ENCODE measurements at regions not wholly inside any gene's neighbourhood (a gene's known extent, or its start where the extent isn't known, plus 50 kb on each side); places are given as distances from the start of the nearest gene placed in this dataset.

- no peak for DNase-seq
Observed at GRCh38 chr1:37294096-37294495, 180.3 kb upstream of the ZC3H12A start.

GRCh38 chr1:37294529-37294928, 179.9 kb upstream of the ZC3H12A start:
- POLR2A ChIA-PET (ENCODE audit: partially characterized antibody), result no interaction called here
- no peak for DNase-seq

More at GRCh38 chr1:37294096-37294495, 180.3 kb upstream of the ZC3H12A start:
- Mint-ChIP-seq H3K36me3 (no peaks in the 10 kb centered on the region), H3K27me3 (peaks cover 29 to 36% of the 10 kb centered on the region in 2 donors), H3K4me1 (no peaks in the 10 kb centered on the region), H3K4me3 (no peak overlapping the region), H3K9me3 (peaks cover 0 to 3% (median 0%) of the 10 kb centered on the region in 8 donors), H3K27ac (no peak overlapping the region)
- Histone ChIP-seq H3K27ac (ENCODE audit: low read depth, low read length) (no peak overlapping the region), H3K27me3 (ENCODE audit: insufficient read depth, low read length) (no peaks in the 10 kb centered on the region), H3K4me3 (ENCODE audit: low read length in 2 of 2) (no peak overlapping the region), H3K36me3 (ENCODE audit: insufficient read depth, low read length) (no peaks in the 10 kb centered on the region), H3K9me3 (ENCODE audit: control insufficient read depth in 1 of 2, low read length in 2 of 2) (no peaks in the 10 kb centered on the region), H3K4me1 (ENCODE audit: insufficient read depth, low read length) (no peaks in the 10 kb centered on the region)
- intact Hi-C loops (cut with micrococcal nuclease), result no loop called here
- POLR2A ChIA-PET (ENCODE audit: partially characterized antibody), result no interaction called here
- CTCF ChIA-PET (ENCODE audit: partially characterized antibody), result no interaction called here

DNA sequence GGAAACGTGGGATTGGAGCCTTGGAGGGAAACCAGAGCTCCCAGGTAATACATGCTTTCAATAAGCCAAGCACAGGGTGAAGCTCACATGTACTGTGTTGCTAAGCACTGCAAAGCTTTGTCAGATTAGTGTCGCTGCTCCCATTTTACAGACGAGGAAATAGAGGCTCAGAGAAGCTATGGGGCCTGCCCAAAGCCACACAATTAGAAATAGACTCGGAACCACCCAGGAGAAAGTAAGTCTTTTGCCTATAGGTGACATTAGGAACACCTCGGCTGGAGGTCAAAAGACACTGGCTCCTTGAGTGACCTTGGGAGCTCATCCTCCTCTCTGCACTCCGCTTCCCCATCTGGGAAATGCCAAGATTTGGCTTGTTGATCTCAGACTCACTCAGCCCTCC, 175.6 kb upstream of the ZC3H12A start:
- no peaks in the 10 kb centered on the region for H3K4me1 Mint-ChIP-seq
- Histone ChIP-seq H3K36me3 (ENCODE audit: insufficient read depth, low read length) (no peaks in the 10 kb centered on the region), H3K9me3 (ENCODE audit: control insufficient read depth in 1 of 2, low read length in 2 of 2) (no peaks in the 10 kb centered on the region), H3K27me3 (ENCODE audit: insufficient read depth, low read length) (no peaks in the 10 kb centered on the region), H3K4me1 (ENCODE audit: insufficient read depth, low read length) (no peaks in the 10 kb centered on the region), H3K27ac (ENCODE audit: low read depth, low read length) (no peak overlapping the region), H3K4me3 (ENCODE audit: low read length in 2 of 2) (no peak overlapping the region)
- H3K36me3 Mint-ChIP-seq, result no peaks in the 10 kb centered on the region
- CTCF ChIA-PET (ENCODE audit: partially characterized antibody), result no interaction called here
- no peak overlapping the region for H3K4me3 Mint-ChIP-seq
- peaks cover 0 to 1% (median 0%) of the 10 kb centered on the region in 8 donors for H3K9me3 Mint-ChIP-seq
- POLR2A ChIA-PET (ENCODE audit: partially characterized antibody), result no interaction called here
- intact Hi-C loops (cut with micrococcal nuclease), result no loop called here
- no peak overlapping the region for H3K27ac Mint-ChIP-seq
- DNase-seq, result no peak
- peaks cover 32% of the 10 kb centered on the region in 2 donors for H3K27me3 Mint-ChIP-seq

More at GRCh38 chr1:37294529-37294928, 179.9 kb upstream of the ZC3H12A start:
- Histone ChIP-seq H3K27me3 (ENCODE audit: insufficient read depth, low read length) (no peaks in the 10 kb centered on the region), H3K27ac (ENCODE audit: low read depth, low read length) (no peak overlapping the region), H3K4me3 (ENCODE audit: low read length in 2 of 2) (no peak overlapping the region), H3K9me3 (ENCODE audit: control insufficient read depth in 1 of 2, low read length in 2 of 2) (no peaks in the 10 kb centered on the region), H3K36me3 (ENCODE audit: insufficient read depth, low read length) (no peaks in the 10 kb centered on the region), H3K4me1 (ENCODE audit: insufficient read depth, low read length) (no peaks in the 10 kb centered on the region)
- Mint-ChIP-seq H3K27ac (no peak overlapping the region), H3K36me3 (no peaks in the 10 kb centered on the region), H3K4me1 (no peaks in the 10 kb centered on the region), H3K4me3 (no peak overlapping the region), H3K9me3 (peaks cover 0 to 3% (median 0%) of the 10 kb centered on the region in 8 donors), H3K27me3 (peaks cover 31 to 36% of the 10 kb centered on the region in 2 donors)
- CTCF ChIA-PET (ENCODE audit: partially characterized antibody), result no interaction called here
- intact Hi-C loops (cut with micrococcal nuclease), result no loop called here

GRCh38 chr1:37299216-37299615, 175.2 kb upstream of the ZC3H12A start:
- Mint-ChIP-seq H3K9me3 (peaks cover 0 to 1% (median 0%) of the 10 kb centered on the region in 8 donors), H3K4me3 (no peak overlapping the region)
- CTCF ChIA-PET (ENCODE audit: partially characterized antibody), result no interaction called here

DNA sequence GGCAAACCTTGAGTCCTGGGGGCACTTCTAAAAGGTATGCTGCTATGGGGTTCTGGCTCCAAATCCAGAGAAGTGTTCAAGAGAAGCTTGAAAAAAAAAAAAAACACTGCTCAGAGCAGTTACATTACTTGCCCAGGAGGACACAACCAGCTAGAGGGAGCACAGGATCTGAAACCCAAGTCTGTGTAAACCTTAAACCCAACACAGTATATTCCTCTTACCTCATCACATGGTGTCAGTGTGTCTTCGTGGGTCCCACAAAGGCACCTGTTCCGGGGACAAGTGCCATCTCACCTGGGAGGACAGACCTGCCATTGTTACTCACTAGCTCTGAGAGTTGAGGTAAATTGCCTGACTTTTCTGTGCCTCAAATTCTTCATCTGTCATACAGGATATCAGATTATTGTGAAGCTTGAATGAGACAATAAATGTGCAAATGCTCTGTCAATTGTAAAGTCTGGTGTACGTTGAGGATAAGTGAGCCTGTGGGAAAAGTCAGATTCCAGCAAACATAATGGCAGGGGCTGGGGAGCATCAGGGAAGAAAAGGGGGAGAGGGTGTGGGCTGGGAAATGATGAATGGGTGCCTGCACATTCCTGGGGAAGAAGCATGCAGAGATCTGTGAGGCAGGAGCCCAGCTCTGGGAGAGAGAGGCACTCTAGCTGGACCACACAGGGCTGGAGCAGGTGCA, 170.4 kb upstream of the ZC3H12A start:
- Histone ChIP-seq H3K9me3 (ENCODE audit: control insufficient read depth in 1 of 2, low read length in 2 of 2) (no peaks in the 10 kb centered on the region), H3K4me3 (ENCODE audit: low read length in 2 of 2) (no peak overlapping the region), H3K27me3 (ENCODE audit: insufficient read depth, low read length) (no peaks in the 10 kb centered on the region), H3K27ac (ENCODE audit: low read depth, low read length) (no peak overlapping the region), H3K36me3 (ENCODE audit: insufficient read depth, low read length) (no peaks in the 10 kb centered on the region), H3K4me1 (ENCODE audit: insufficient read depth, low read length) (no peaks in the 10 kb centered on the region)
- no peaks in the 10 kb centered on the region for H3K36me3 Mint-ChIP-seq
- no peak for DNase-seq
- H3K27ac Mint-ChIP-seq, result no peak overlapping the region
- H3K27me3 Mint-ChIP-seq, result peaks cover 11 to 17% of the 10 kb centered on the region in 2 donors
- CTCF ChIA-PET (ENCODE audit: partially characterized antibody), result no interaction called here
- no peaks in the 10 kb centered on the region for H3K9me3 Mint-ChIP-seq
- intact Hi-C loops (cut with micrococcal nuclease), result no loop called here
- H3K4me1 Mint-ChIP-seq, result no peaks in the 10 kb centered on the region
- H3K4me3 Mint-ChIP-seq, result no peak overlapping the region
- POLR2A ChIA-PET (ENCODE audit: partially characterized antibody), result no interaction called here

More at GRCh38 chr1:37299216-37299615, 175.2 kb upstream of the ZC3H12A start:
- Histone ChIP-seq H3K27me3 (ENCODE audit: insufficient read depth, low read length) (no peaks in the 10 kb centered on the region), H3K27ac (ENCODE audit: low read depth, low read length) (no peak overlapping the region), H3K9me3 (ENCODE audit: control insufficient read depth in 1 of 2, low read length in 2 of 2) (no peaks in the 10 kb centered on the region), H3K4me1 (ENCODE audit: insufficient read depth, low read length) (no peaks in the 10 kb centered on the region), H3K4me3 (ENCODE audit: low read length in 2 of 2) (no peak overlapping the region), H3K36me3 (ENCODE audit: insufficient read depth, low read length) (no peaks in the 10 kb centered on the region)
- Mint-ChIP-seq H3K27ac (no peak overlapping the region), H3K27me3 (peaks cover 30 to 31% of the 10 kb centered on the region in 2 donors), H3K4me1 (no peaks in the 10 kb centered on the region), H3K36me3 (no peaks in the 10 kb centered on the region)
- intact Hi-C loops (cut with micrococcal nuclease), result no loop called here
- POLR2A ChIA-PET (ENCODE audit: partially characterized antibody), result no interaction called here
- no peak for DNase-seq

- H3K27me3 ChIP-seq (ENCODE audit: insufficient read depth, low read length), result no peaks in the 10 kb centered on the region
- Mint-ChIP-seq H3K27me3 (peaks cover 5 to 21% of the 10 kb centered on the region in 2 donors), H3K9me3 (no peaks in the 10 kb centered on the region), H3K27ac (no peak overlapping the region), H3K4me1 (no peaks in the 10 kb centered on the region), H3K4me3 (no peak overlapping the region), H3K36me3 (no peaks in the 10 kb centered on the region)
- POLR2A ChIA-PET (ENCODE audit: partially characterized antibody), result no interaction called here
- H3K27ac ChIP-seq (ENCODE audit: low read depth, low read length), result no peak overlapping the region
- no peak overlapping the region for H3K4me3 ChIP-seq (ENCODE audit: low read length in 2 of 2)
- H3K9me3 ChIP-seq (ENCODE audit: control insufficient read depth in 1 of 2, low read length in 2 of 2), result no peaks in the 10 kb centered on the region
- H3K36me3 ChIP-seq (ENCODE audit: insufficient read depth, low read length), result no peaks in the 10 kb centered on the region
- no peak for DNase-seq
- intact Hi-C loops (cut with micrococcal nuclease), result no loop called here
- CTCF ChIA-PET (ENCODE audit: partially characterized antibody), result no interaction called here
- H3K4me1 ChIP-seq (ENCODE audit: insufficient read depth, low read length), result no peaks in the 10 kb centered on the region
Observed at GRCh38 chr1:37305108-37305507, 169.3 kb upstream of the ZC3H12A start.

GRCh38 chr1:37305841-37306240, 168.5 kb upstream of the ZC3H12A start:
- H3K4me1 Mint-ChIP-seq, result no peaks in the 10 kb centered on the region
- Histone ChIP-seq H3K36me3 (ENCODE audit: insufficient read depth, low read length) (no peaks in the 10 kb centered on the region), H3K4me1 (ENCODE audit: insufficient read depth, low read length) (no peaks in the 10 kb centered on the region), H3K9me3 (ENCODE audit: control insufficient read depth in 1 of 2, low read length in 2 of 2) (no peaks in the 10 kb centered on the region), H3K27me3 (ENCODE audit: insufficient read depth, low read length) (no peaks in the 10 kb centered on the region), H3K4me3 (ENCODE audit: low read length in 2 of 2) (no peak overlapping the region), H3K27ac (ENCODE audit: low read depth, low read length) (no peak overlapping the region)
- no peak for DNase-seq
- H3K27ac Mint-ChIP-seq, result no peak overlapping the region
- no peaks in the 10 kb centered on the region for H3K36me3 Mint-ChIP-seq
- no peaks in the 10 kb centered on the region for H3K9me3 Mint-ChIP-seq
- POLR2A ChIA-PET (ENCODE audit: partially characterized antibody), result no interaction called here
- peaks cover 5 to 24% of the 10 kb centered on the region in 2 donors for H3K27me3 Mint-ChIP-seq
- CTCF ChIA-PET (ENCODE audit: partially characterized antibody), result no interaction called here
- intact Hi-C loops (cut with micrococcal nuclease), result no loop called here
- no peak overlapping the region for H3K4me3 Mint-ChIP-seq
